HG03565 (cell line): ENCODE measurements at regions not wholly inside any gene's neighbourhood (a gene's known extent, or its start where the extent isn't known, plus 50 kb on each side); places are given as distances from the start of the nearest gene placed in this dataset.
"Not testable (repeated sequence)": the region's sequence is repeated elsewhere in the genome, so short reads cannot be mapped to it uniquely, and the experiment has no call there.

Experiments
- ATAC-seq: cut with Tn5 transposase; IDR thresholded peaks from one replicate; pipeline ENCODE4 v1.9.1; 2021; ENCODE audit warnings: mild to moderate bottlenecking, moderate library complexity; ENCODE audit not compliant: unreplicated experiment

- not testable (repeated sequence) for ATAC-seq
Measured at GRCh38 chr18:104264-104663, 54.1 kb upstream of the USP14 start.

GRCh38 chr18:105161-106053, 53.0 kb upstream of the USP14 start:
- ATAC-seq, result not testable (repeated sequence)

- ATAC-seq, result not testable (repeated sequence)
Measured at GRCh38 chr18:106054-106851, 52.1 kb upstream of the USP14 start.

- ATAC-seq, result not testable (repeated sequence)
Measured at GRCh38 chr18:106868-107384, 51.4 kb upstream of the USP14 start.

GRCh38 chr18:107464-107863, 50.9 kb upstream of the USP14 start:
- not testable (repeated sequence) for ATAC-seq

GRCh38 chr18:107947-108664, 50.3 kb upstream of the USP14 start:
- peak; percentile 39 for ATAC-seq
